Gastroesophageal sphincter (tissue), 4 donors: ENCODE measurements at regions not wholly inside any gene's neighbourhood (a gene's known extent, or its start where the extent isn't known, plus 50 kb on each side); places are given as distances from the start of the nearest gene placed in this dataset.

Source experiments
- ATAC-seq: fragments of 150-250 bp; one replicate; pipeline ENCODE4 v1.9.1; 2016; ENCODE audit warnings: mild to moderate bottlenecking, moderate library complexity
- H3K27ac ChIP-seq, 4 donors: fragments of 200-600 bp; sonication (generic) in 3 of 4; 1 replicate in 3 of 4; 2 replicates in 1 of 4; pipeline ENCODE4 v1.5.1; 2016 to 2019
- H3K27me3 ChIP-seq: fragments of 200-600 bp; sonication (generic); one replicate; pipeline ENCODE4 v1.5.1; 2019
- H3K36me3 ChIP-seq, 2 donors: fragments of 200-600 bp; sonication (generic); one replicate each; pipeline ENCODE4 v1.5.1; 2019; ENCODE audit warnings: control low read depth in 1 of 2
- H3K4me1 ChIP-seq, 3 donors: fragments of 200-600 bp; sonication (generic); 1 replicate in 2 of 3; 2 replicates in 1 of 3; pipeline ENCODE4 v1.5.1; 2016 to 2019; ENCODE audit warnings: control low read depth in 2 of 3
- H3K4me3 ChIP-seq, 2 donors: fragments of 200-600 bp; sonication (generic); one replicate each; pipeline ENCODE4 v1.5.1; 2019; ENCODE audit warnings: mild to moderate bottlenecking in 1 of 2, moderate library complexity in 1 of 2
- H3K9me3 ChIP-seq, 3 donors: fragments of 200-600 bp; sonication (generic); one replicate each; pipeline ENCODE4 v1.5.1; 2017 to 2019; ENCODE audit warnings: control low read depth in 2 of 3
- CTCF ChIP-seq, 4 experiments: fragments of 200-600 bp in 2 of 4; fragments of 450-650 bp in 2 of 4; sonication (generic) in 1 of 4; IDR thresholded peaks; one replicate each; pipeline ENCODE4 v1.5.1; 2017 to 2019; ENCODE audit warnings: antibody characterized with exemption in 4 of 4, mild to moderate bottlenecking in 2 of 4, moderate library complexity in 2 of 4
- EP300 ChIP-seq: sonication (generic); formaldehyde crosslinking; IDR thresholded peaks from one replicate; pipeline ENCODE4 v1.6.1; 2017; ENCODE audit warnings: antibody characterized with exemption, mild to moderate bottlenecking
- POLR2A ChIP-seq, 2 donors: fragments of 450-650 bp; IDR thresholded peaks; one replicate each; pipeline ENCODE4 v1.6.1; 2017; ENCODE audit warnings: antibody characterized with exemption in 2 of 2, mild to moderate bottlenecking in 2 of 2, moderate library complexity in 1 of 2
- POLR2AphosphoS5 ChIP-seq: sonication (generic); formaldehyde crosslinking; IDR thresholded peaks from one replicate; pipeline ENCODE4 v1.6.1; 2017; ENCODE audit warnings: antibody characterized with exemption
- WGBS, 2 donors: methylation state at CpG; one replicate each; pipeline ENCODE4 v1.1.5; 2018; ENCODE audit warnings: low coverage in 1 of 2; 5-methylcytosine and 5-hydroxymethylcytosine counted together

GRCh38 chr2:239789711-239790110 is 235.4 kb downstream of the NDUFA10 start:
- Histone ChIP-seq H3K27me3 (no peaks in the 10 kb centered on the region), H3K4me3 (no peak overlapping the region), H3K4me1 (peaks cover 0 to 12% (median 4%) of the 10 kb centered on the region in 3 donors), H3K36me3 (no peaks in the 10 kb centered on the region), H3K9me3 (peaks cover 0 to 8% (median 0%) of the 10 kb centered on the region in 3 donors), H3K27ac (no peak overlapping the region)
- no peak for ATAC-seq
- TF ChIP-seq POLR2A (IDR thresholded peaks at IDR 0.05) = no peak
- TF ChIP-seq EP300 = no peak
- no peak for TF ChIP-seq CTCF (IDR thresholded peaks at IDR 0.05)
- no peak for TF ChIP-seq POLR2AphosphoS5
- 93 to 100% methylated on average over 2 to 6 of the region's 8 CpGs for WGBS, 2 donors

GRCh38 chr2:239788576-239789098 is 236.5 kb downstream of the NDUFA10 start:
- peaks cover 0 to 12% (median 4%) of the 10 kb centered on the region in 3 donors for H3K4me1 ChIP-seq
- peaks cover 0 to 8% (median 0%) of the 10 kb centered on the region in 3 donors for H3K9me3 ChIP-seq
- ATAC-seq = no peak
- H3K36me3 ChIP-seq = no peaks in the 10 kb centered on the region
- H3K4me3 ChIP-seq = no peak overlapping the region
- WGBS, 2 donors = 81 to 82% methylated on average over 6 of the region's 6 CpGs
- no peak for TF ChIP-seq POLR2A (IDR thresholded peaks at IDR 0.05)
- TF ChIP-seq POLR2AphosphoS5 = no peak
- no peak for TF ChIP-seq CTCF (IDR thresholded peaks at IDR 0.05)
- TF ChIP-seq EP300 = no peak
- H3K27ac ChIP-seq = no peak overlapping the region
- H3K27me3 ChIP-seq = no peaks in the 10 kb centered on the region

- Histone ChIP-seq H3K27me3 (no peaks in the 10 kb centered on the region), H3K27ac (no peak overlapping the region), H3K36me3 (no peaks in the 10 kb centered on the region), H3K4me3 (no peak overlapping the region), H3K9me3 (peaks cover 0 to 8% (median 0%) of the 10 kb centered on the region in 3 donors), H3K4me1 (peaks cover 0 to 12% (median 4%) of the 10 kb centered on the region in 3 donors)
- ATAC-seq = no peak
- WGBS, 2 donors = 73 to 80% methylated on average over 5 to 6 of the region's 6 CpGs
- TF ChIP-seq EP300 (no peak), CTCF (IDR thresholded peaks at IDR 0.05) (no peak), POLR2A (IDR thresholded peaks at IDR 0.05) (no peak)
Observed at GRCh38 chr2:239787538-239788050, 237.5 kb downstream of the NDUFA10 start.

- TF ChIP-seq POLR2AphosphoS5 = no peak
- no peak for TF ChIP-seq CTCF (IDR thresholded peaks at IDR 0.05)
- no peak for TF ChIP-seq POLR2A (IDR thresholded peaks at IDR 0.05)
- TF ChIP-seq EP300 = no peak
- no peak overlapping the region for H3K27ac ChIP-seq
- 66 to 89% methylated on average over 2 of the region's 2 CpGs for WGBS, 2 donors
- H3K9me3 ChIP-seq = peaks cover 0 to 8% (median 0%) of the 10 kb centered on the region in 3 donors
- H3K27me3 ChIP-seq = no peaks in the 10 kb centered on the region
- H3K4me1 ChIP-seq = peaks cover 0 to 8% (median 3%) of the 10 kb centered on the region in 3 donors
- H3K4me3 ChIP-seq = no peak overlapping the region
- no peaks in the 10 kb centered on the region for H3K36me3 ChIP-seq
- ATAC-seq = no peak
Observed at GRCh38 chr2:239786791-239787190, 238.4 kb downstream of the NDUFA10 start.

GRCh38 chr2:239781454-239781853 is 243.7 kb downstream of the NDUFA10 start:
- WGBS, 2 donors = 80 to 100% methylated on average over 1 of the region's 5 CpGs
- ATAC-seq = no peak
- TF ChIP-seq POLR2AphosphoS5 = no peak
- TF ChIP-seq CTCF (IDR thresholded peaks at IDR 0.05) = no peak
- no peak for TF ChIP-seq POLR2A (IDR thresholded peaks at IDR 0.05)
- no peak for TF ChIP-seq EP300

More at GRCh38 chr2:239781454-239781853, 243.7 kb downstream of the NDUFA10 start:
- no peaks in the 10 kb centered on the region for H3K4me1 ChIP-seq
- peaks cover 11% of the 10 kb centered on the region for H3K27me3 ChIP-seq
- peaks cover 0 to 13% (median 0%) of the 10 kb centered on the region in 3 donors for H3K9me3 ChIP-seq
- no peaks in the 10 kb centered on the region for H3K36me3 ChIP-seq
- no peak overlapping the region for H3K4me3 ChIP-seq
- no peak overlapping the region for H3K27ac ChIP-seq
